Activated CD8-positive, alpha-beta memory T cell treated with anti-CD3 and anti-CD28 coated beads, Interleukin-2, amount 50 U/mL, for 1 hour (primary cell): ENCODE measurements at regions not wholly inside any gene's neighbourhood (a gene's known extent, or its start where the extent isn't known, plus 50 kb on each side); places are given as distances from the start of the nearest gene placed in this dataset.
A peak's percentile ranks its signal among the peaks of the same experiment; 100 is the strongest.

Source experiments
- DNase-seq: peaks from one replicate; pipeline ENCODE4 v3.0.0-alpha.2; 2020; ENCODE audit errors: extremely low read depth

GRCh38 chr1:226816576-226816975, 53.8 kb upstream of the PSEN2 start:
- no peak for DNase-seq

GRCh38 chr1:226814751-226815537, 55.5 kb upstream of the PSEN2 start:
- DNase-seq = no peak

GRCh38 chr1:226813671-226814591, 56.5 kb upstream of the PSEN2 start:
- no peak for DNase-seq

- no peak for DNase-seq
These were observed 59.7 kb upstream of the PSEN2 start for GRCh38 chr1:226810681-226811080.

- DNase-seq = no peak
These were observed 60.4 kb upstream of the PSEN2 start for GRCh38 chr1:226809785-226810571.

GRCh38 chr1:226808501-226808900, 61.9 kb upstream of the PSEN2 start:
- DNase-seq = no peak

- no peak for DNase-seq
These were observed 63.4 kb upstream of the PSEN2 start for GRCh38 chr1:226806988-226807387.

- no peak for DNase-seq
These were observed 65.3 kb upstream of the PSEN2 start for GRCh38 chr1:226804907-226805759.

GRCh38 chr1:226800763-226801380, 61.8 kb upstream of the ITPKB start:
- DNase-seq = no peak

- no peak for DNase-seq
These were observed 60.7 kb upstream of the ITPKB start for GRCh38 chr1:226799634-226800281.

- peak; percentile 26 for DNase-seq
These were observed 59.6 kb upstream of the ITPKB start for GRCh38 chr1:226798427-226799411.

GRCh38 chr1:226797151-226797550, 58.1 kb upstream of the ITPKB start:
- DNase-seq = no peak

GRCh38 chr1:226793620-226794276, 54.7 kb upstream of the ITPKB start:
- DNase-seq = no peak

GRCh38 chr1:226792368-226792767, 53.3 kb upstream of the ITPKB start:
- no peak for DNase-seq

GRCh38 chr1:226790545-226791181, 51.6 kb upstream of the ITPKB start:
- no peak for DNase-seq

GRCh38 chr1:226788965-226789364, 49.9 kb upstream of the ITPKB start:
- DNase-seq = no peak
